HUES6 (cell line): ENCODE measurements at regions not wholly inside any gene's neighbourhood (a gene's known extent, or its start where the extent isn't known, plus 50 kb on each side); places are given as distances from the start of the nearest gene placed in this dataset.

Experiments used
- H3K27ac ChIP-seq: 2 replicates; pipeline ENCODE4 v1.7.0; 2013; ENCODE audit warnings: low read depth, mild to moderate bottlenecking, low read length, inconsistent platforms
- H3K27me3 ChIP-seq: 2 replicates; pipeline ENCODE4 v1.6.1; 2013; ENCODE audit warnings: low read length; ENCODE audit not compliant: control insufficient read depth, insufficient read depth
- H3K36me3 ChIP-seq: 2 replicates; pipeline ENCODE4 v1.6.1; 2013; ENCODE audit warnings: low read length; ENCODE audit not compliant: control insufficient read depth, insufficient read depth
- H3K4me1 ChIP-seq: 2 replicates; pipeline ENCODE4 v1.6.1; 2013; ENCODE audit warnings: low read length; ENCODE audit not compliant: control insufficient read depth, insufficient read depth
- H3K4me3 ChIP-seq: 2 replicates; pipeline ENCODE4 v1.5.1; 2013; ENCODE audit warnings: low read depth, low read length
- H3K9ac ChIP-seq: one replicate; pipeline ENCODE4 v1.6.1; 2013; ENCODE audit warnings: mild to moderate bottlenecking, low read length
- H3K9me3 ChIP-seq: 2 replicates; pipeline ENCODE4 v1.6.1; 2013; ENCODE audit warnings: low read depth, low read length; ENCODE audit not compliant: control insufficient read depth, insufficient read depth

GRCh38 chr7:84247591-84247990 is 53.0 kb upstream of the SEMA3A start:
- H3K27ac ChIP-seq: no peak overlapping the region
- H3K27me3 ChIP-seq: no peaks in the 10 kb centered on the region
- H3K9me3 ChIP-seq: peaks cover 11% of the 10 kb centered on the region
- no peak overlapping the region for H3K9ac ChIP-seq
- H3K36me3 ChIP-seq: peaks cover 2% of the 10 kb centered on the region; the same call in 1 of the 2 replicates
- no peak overlapping the region for H3K4me3 ChIP-seq
- H3K4me1 ChIP-seq: peaks cover 10% of the 10 kb centered on the region; the same call in 1 of the 2 replicates

GRCh38 chr7:84245835-84246234 is 51.2 kb upstream of the SEMA3A start:
- no peak overlapping the region for H3K27ac ChIP-seq
- H3K36me3 ChIP-seq: peaks cover 2% of the 10 kb centered on the region; the same call in 1 of the 2 replicates
- H3K27me3 ChIP-seq: no peaks in the 10 kb centered on the region
- peaks cover 18% of the 10 kb centered on the region for H3K9me3 ChIP-seq
- no peak overlapping the region for H3K4me3 ChIP-seq
- peaks cover 2% of the 10 kb centered on the region; the same call in 1 of the 2 replicates for H3K4me1 ChIP-seq
- H3K9ac ChIP-seq: no peak overlapping the region
